ENCODE measurements at regions not wholly inside any gene's neighbourhood (a gene's known extent, or its start where the extent isn't known, plus 50 kb on each side); places are given as distances from the start of the nearest gene placed in this dataset.

- TF ChIP-seq REST (tag by site-specific recombination; IDR thresholded peaks at IDR 0.05), result no peak
- no peak for TF ChIP-seq ZNF148 (tag by site-specific recombination; IDR thresholded peaks at IDR 0.05; ENCODE audit: borderline replicate concordance)
- TF ChIP-seq IKZF3 (tag by site-specific recombination; IDR thresholded peaks at IDR 0.05), result no peak
- TF ChIP-seq ZNF514 (tag by site-specific recombination; IDR thresholded peaks at IDR 0.05), result no peak
- TF ChIP-seq ZBTB8A (tag by site-specific recombination; IDR thresholded peaks at IDR 0.05), result no peak
Measured at GRCh38 chr6:120173250-120173649, 823.7 kb upstream of the MAN1A1 start (continued).

GRCh38 chr6:120164531-120164930, 815.0 kb upstream of the MAN1A1 start:
- TF ChIP-seq GLI4 (tag by site-specific recombination; IDR thresholded peaks at IDR 0.05), result no peak
- no peak for TF ChIP-seq ZNF626 (tag by site-specific recombination; IDR thresholded peaks at IDR 0.05)
- no peak for TF ChIP-seq ZNF391 (tag by site-specific recombination; IDR thresholded peaks at IDR 0.05; ENCODE audit: borderline replicate concordance, low read depth)
- TF ChIP-seq KLF9 (tag by site-specific recombination; IDR thresholded peaks at IDR 0.05; ENCODE audit: low read depth), result no peak
- TF ChIP-seq ZBTB21 (tag by site-specific recombination; IDR thresholded peaks at IDR 0.05), result no peak
- TF ChIP-seq GFI1B (tag by site-specific recombination; IDR thresholded peaks at IDR 0.05), result no peak
- Histone ChIP-seq H3K27ac (ENCODE audit: extremely low read depth, low read depth, low read length) (no peak overlapping the region), H3K9me3 (ENCODE audit: control insufficient read depth, insufficient read depth, low read depth, low read length) (no peaks in the 10 kb centered on the region), H3K4me1 (ENCODE audit: control insufficient read depth, insufficient read depth, low read length) (no peaks in the 10 kb centered on the region), H3K36me3 (ENCODE audit: control insufficient read depth in 2 of 2, insufficient read depth in 1 of 2, low read length in 2 of 2) (no peaks in the 10 kb centered on the region), H3K4me3 (ENCODE audit: low read depth, low read length) (no peak overlapping the region)
- ChIA-PET CTCF (no interaction called here), POLR2A (no interaction called here)

GRCh38 chr6:120157873-120158272, 808.3 kb upstream of the MAN1A1 start:
- Histone ChIP-seq H3K4me3 (ENCODE audit: low read depth, low read length) (no peak overlapping the region), H3K9me3 (ENCODE audit: control insufficient read depth, insufficient read depth, low read depth, low read length) (no peaks in the 10 kb centered on the region), H3K27ac (ENCODE audit: extremely low read depth, low read depth, low read length) (no peak overlapping the region), H3K4me1 (ENCODE audit: control insufficient read depth, insufficient read depth, low read length) (no peaks in the 10 kb centered on the region), H3K36me3 (ENCODE audit: control insufficient read depth in 2 of 2, insufficient read depth in 1 of 2, low read length in 2 of 2) (no peaks in the 10 kb centered on the region)
- POLR2A ChIA-PET, result no interaction called here
- CTCF ChIA-PET, result interaction anchor here (0.9 kb wide), 1 partner anchor 15 kb away, joined by 3 read pairs; no protein-coding TSS in a partner anchor
- TF ChIP-seq ZNF202 (tag by site-specific recombination; IDR thresholded peaks at IDR 0.05; ENCODE audit: borderline replicate concordance) (no peak), HIC1 (tag by site-specific recombination; IDR thresholded peaks at IDR 0.05) (no peak), INSM2 (tag by site-specific recombination; IDR thresholded peaks at IDR 0.05) (no peak), ZNF677 (tag by site-specific recombination; IDR thresholded peaks at IDR 0.05) (no peak), ZNF248 (tag by site-specific recombination; IDR thresholded peaks at IDR 0.05) (no peak), ZNF544 (tag by site-specific recombination; IDR thresholded peaks at IDR 0.05) (no peak), PRDM10 (tag by site-specific recombination; IDR thresholded peaks at IDR 0.05) (no peak), ZNF404 (tag by site-specific recombination; IDR thresholded peaks at IDR 0.05) (no peak), ZIC2 (tag by site-specific recombination; IDR thresholded peaks at IDR 0.05) (no peak)

All from HEK293 (cell line).